ENCODE measurements at regions not wholly inside any gene's neighbourhood (a gene's known extent, or its start where the extent isn't known, plus 50 kb on each side); places are given as distances from the start of the nearest gene placed in this dataset.

DNA sequence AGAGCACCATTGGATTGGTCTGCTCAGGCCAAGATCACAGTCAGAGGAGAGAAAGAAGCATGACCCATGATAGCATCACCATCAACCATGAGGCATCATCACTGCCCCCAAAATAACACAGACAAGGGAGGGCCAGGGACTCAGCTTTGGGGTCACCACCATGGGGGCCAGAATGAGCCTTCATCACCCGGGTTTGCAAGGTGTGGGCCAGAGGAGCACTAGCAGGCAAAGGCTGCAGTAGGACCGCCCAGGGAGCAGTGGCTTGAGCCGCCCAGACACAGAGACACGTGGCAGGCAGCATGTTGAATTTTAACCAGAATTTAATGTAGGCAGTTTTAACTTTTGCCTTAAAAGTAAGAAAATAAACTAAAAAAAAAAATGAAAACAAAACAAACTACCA is 53.7 kb upstream of the TMPRSS2 start:
- DNase-seq = no peak

DNA sequence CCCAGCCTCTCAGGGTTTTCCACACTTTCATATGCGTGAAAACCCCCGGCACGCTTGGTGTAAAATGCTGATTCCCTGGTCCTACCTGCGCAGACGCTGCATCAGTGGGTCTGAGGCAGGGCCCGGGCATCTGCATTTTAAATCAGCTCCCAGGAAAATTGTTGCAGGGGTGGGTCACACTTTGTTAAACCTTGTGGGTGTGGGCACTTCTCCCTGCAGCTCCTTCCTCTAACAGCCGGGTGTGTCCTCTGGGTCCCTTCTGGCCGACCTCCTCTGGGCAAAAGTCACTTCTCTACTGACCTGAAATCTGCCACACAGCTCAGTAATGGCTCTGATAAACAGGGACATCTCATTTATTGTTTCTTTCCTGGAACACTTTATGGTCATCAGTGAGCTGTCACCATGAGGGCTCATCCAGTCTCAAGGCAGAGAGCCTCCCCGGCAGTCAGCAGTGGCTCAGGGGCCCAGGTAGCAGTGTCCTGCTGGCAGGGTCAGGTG is 52.8 kb upstream of the TMPRSS2 start:
- DNase-seq = no peak

DNA sequence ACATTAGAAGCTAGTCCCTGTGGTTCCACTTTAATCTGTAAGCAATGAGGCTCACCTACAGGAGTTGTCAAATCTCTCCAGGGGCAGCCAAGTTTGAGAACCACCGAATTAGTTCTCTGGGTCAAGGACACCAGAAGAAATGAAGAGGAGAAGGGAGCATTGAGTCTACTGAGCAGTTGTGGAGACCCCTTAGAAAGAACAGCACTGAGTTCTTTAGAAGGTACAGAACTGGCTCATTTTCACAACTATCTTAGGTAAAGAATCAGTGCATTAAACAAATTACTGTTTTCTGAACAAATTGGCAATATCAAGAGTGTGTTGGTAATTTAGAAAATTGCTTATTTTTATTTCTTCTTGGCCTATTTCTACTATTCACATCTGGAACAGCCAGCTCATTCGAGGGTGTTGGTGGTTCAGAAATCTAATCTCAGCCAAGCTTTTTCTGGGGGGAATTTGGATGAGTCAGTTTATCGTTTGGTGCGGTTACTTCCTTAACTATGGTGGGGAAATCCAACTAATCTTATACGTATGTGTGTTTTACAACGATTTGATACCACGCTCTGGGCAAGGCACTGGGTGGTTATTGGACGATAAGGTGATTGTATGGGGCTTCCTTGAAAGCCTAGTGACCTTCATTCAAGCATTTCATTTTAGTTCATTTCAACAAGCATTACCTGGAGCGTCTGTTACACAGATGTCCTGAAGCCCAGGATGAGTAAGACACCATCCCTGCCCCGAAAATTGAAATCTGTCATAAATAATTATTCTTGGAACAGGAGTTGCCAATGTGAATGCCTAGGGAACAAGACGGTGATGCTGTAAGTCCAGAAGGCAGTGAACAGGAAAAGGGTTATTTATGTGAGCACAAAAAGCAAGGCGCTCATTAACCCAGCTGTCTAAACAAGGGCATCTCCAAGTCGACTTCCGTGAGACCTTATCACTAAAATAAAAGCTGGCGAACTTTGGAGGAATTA is 52.0 kb upstream of the TMPRSS2 start:
- DNase-seq = no peak

DNA sequence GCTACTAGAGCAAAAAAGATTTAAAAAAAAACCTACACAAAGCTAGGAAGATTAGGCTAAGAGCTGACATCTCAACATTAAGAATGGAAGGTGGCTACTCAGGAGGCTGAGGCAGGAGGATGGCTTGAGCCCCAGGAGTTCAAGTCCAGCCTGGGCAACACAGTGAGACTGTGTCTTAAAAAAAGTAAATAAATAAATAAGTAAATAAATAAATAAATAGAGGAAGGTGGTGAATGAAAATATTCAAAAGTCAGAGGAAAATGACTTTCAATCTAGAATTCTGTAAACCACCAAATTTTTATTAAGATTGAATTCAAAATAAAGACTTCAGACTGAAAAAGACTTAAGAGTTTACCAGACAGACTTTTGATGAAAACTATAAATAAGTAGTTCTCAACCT is 50.9 kb upstream of the TMPRSS2 start:
- DNase-seq = no peak

DNA sequence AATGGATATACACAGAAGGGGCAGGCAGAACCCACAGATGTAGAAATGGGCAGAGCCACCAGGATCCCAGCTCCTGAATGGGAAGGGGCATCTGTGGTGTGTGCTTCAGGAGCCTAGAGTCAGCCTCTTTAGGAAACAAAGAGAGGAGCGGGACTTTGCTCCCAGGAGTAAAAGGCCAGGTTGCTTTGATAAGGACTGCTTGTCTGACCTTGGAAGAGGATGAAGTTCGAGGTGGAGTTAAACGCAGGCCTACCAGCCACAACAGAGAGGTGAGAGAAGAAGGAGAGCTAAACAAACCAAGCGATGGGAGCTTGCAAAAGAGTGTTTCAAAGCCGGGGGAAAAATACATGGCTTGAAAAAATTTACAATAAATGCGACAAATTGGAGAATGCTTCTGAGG is 49.9 kb upstream of the TMPRSS2 start:
- DNase-seq = no peak
